ENCODE measurements at regions not wholly inside any gene's neighbourhood (a gene's known extent, or its start where the extent isn't known, plus 50 kb on each side); places are given as distances from the start of the nearest gene placed in this dataset.

GRCh38 chr18:44510390-44510789 lies 170.3 kb upstream of the SETBP1 start (continued):
- TF ChIP-seq ZBTB8A (tag by site-specific recombination; IDR thresholded peaks at IDR 0.05) (no peak), ZNF600 (tag by site-specific recombination; IDR thresholded peaks at IDR 0.05) (no peak)

DNA sequence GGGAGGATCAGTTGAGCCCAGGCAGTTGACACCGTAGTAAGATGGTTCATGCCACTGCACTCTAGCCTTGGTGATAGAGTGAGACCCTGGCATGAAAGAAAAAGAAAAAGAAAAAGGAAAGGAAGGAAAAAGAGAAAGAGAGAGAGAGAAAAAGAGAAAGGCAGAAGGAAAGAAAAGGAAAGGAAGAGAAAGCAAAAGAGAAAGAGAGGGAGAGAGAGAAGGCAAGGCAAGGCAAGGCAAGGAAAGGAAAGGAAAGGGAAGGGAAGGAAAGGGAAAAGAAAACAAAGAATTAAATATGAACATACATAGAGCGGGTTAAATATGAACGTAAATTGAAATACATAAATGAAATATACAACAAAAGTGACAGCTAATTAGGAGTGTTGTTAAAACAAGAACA lies 167.5 kb upstream of the SETBP1 start:
- Histone ChIP-seq H3K4me1 (ENCODE audit: control insufficient read depth, insufficient read depth, low read length) (no peaks in the 10 kb centered on the region), H3K36me3 (ENCODE audit: control insufficient read depth in 2 of 2, insufficient read depth in 1 of 2, low read length in 2 of 2) (no peaks in the 10 kb centered on the region), H3K27ac (ENCODE audit: extremely low read depth, low read depth, low read length) (no peak overlapping the region), H3K9me3 (ENCODE audit: control insufficient read depth, insufficient read depth, low read depth, low read length) (no peaks in the 10 kb centered on the region), H3K4me3 (ENCODE audit: low read depth, low read length) (no peak overlapping the region)
- CTCF ChIA-PET, result no interaction called here
- POLR2A ChIA-PET, result no interaction called here
- TF ChIP-seq YY1 (tag by site-specific recombination; IDR thresholded peaks at IDR 0.05) (no peak), GFI1B (tag by site-specific recombination; IDR thresholded peaks at IDR 0.05) (no peak), KLF8 (tag by site-specific recombination; IDR thresholded peaks at IDR 0.05) (no peak), ZNF580 (tag by site-specific recombination; IDR thresholded peaks at IDR 0.05) (no peak), PRDM10 (tag by site-specific recombination; IDR thresholded peaks at IDR 0.05) (no peak), PRDM1 (tag by site-specific recombination; IDR thresholded peaks at IDR 0.05) (peak; percentile 98), PBX3 (CRISPR knock-in tag; IDR thresholded peaks at IDR 0.05) (no peak), ZNF558 (tag by site-specific recombination; IDR thresholded peaks at IDR 0.05) (no peak)
- TF ChIP-seq, protein P1, sequence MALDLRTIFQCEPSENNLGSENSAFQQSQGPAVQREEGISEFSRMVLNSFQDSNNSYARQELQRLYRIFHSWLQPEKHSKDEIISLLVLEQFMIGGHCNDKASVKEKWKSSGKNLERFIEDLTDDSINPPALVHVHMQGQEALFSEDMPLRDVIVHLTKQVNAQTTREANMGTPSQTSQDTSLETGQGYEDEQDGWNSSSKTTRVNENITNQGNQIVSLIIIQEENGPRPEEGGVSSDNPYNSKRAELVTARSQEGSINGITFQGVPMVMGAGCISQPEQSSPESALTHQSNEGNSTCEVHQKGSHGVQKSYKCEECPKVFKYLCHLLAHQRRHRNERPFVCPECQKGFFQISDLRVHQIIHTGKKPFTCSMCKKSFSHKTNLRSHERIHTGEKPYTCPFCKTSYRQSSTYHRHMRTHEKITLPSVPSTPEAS (tag by site-specific recombination; IDR thresholded peaks at IDR 0.05), result no peak

GRCh38 chr18:44514106-44514505 lies 166.6 kb upstream of the SETBP1 start:
- H3K36me3 ChIP-seq (ENCODE audit: control insufficient read depth in 2 of 2, insufficient read depth in 1 of 2, low read length in 2 of 2), result no peaks in the 10 kb centered on the region
- no peak overlapping the region for H3K4me3 ChIP-seq (ENCODE audit: low read depth, low read length)
- no peaks in the 10 kb centered on the region for H3K4me1 ChIP-seq (ENCODE audit: control insufficient read depth, insufficient read depth, low read length)
- POLR2A ChIA-PET, result no interaction called here
- H3K9me3 ChIP-seq (ENCODE audit: control insufficient read depth, insufficient read depth, low read depth, low read length), result no peaks in the 10 kb centered on the region
- CTCF ChIA-PET, result no interaction called here
- H3K27ac ChIP-seq (ENCODE audit: extremely low read depth, low read depth, low read length), result no peak overlapping the region
- no peak for TF ChIP-seq ZIC2 (tag by site-specific recombination; IDR thresholded peaks at IDR 0.05)
- TF ChIP-seq ZNF175 (tag by site-specific recombination; IDR thresholded peaks at IDR 0.05), result no peak
- no peak for TF ChIP-seq ZSCAN23 (tag by site-specific recombination; IDR thresholded peaks at IDR 0.05)
- TF ChIP-seq ZNF629 (tag by site-specific recombination; IDR thresholded peaks at IDR 0.05), result no peak
- no peak for TF ChIP-seq FEZF1 (tag by site-specific recombination; IDR thresholded peaks at IDR 0.05)
- TF ChIP-seq KLF8 (tag by site-specific recombination; IDR thresholded peaks at IDR 0.05), result no peak
- TF ChIP-seq, protein P2, sequence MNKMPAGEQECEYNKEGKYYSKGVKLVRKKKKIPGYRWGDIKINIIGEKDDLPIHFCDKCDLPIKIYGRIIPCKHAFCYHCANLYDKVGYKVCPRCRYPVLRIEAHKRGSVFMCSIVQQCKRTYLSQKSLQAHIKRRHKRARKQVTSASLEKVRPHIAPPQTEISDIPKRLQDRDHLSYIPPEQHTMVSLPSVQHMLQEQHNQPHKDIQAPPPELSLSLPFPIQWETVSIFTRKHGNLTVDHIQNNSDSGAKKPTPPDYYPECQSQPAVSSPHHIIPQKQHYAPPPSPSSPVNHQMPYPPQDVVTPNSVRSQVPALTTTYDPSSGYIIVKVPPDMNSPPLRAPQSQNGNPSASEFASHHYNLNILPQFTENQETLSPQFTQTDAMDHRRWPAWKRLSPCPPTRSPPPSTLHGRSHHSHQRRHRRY (tag by site-specific recombination; IDR thresholded peaks at IDR 0.05), result no peak
- TF ChIP-seq HOXA7 (CRISPR knock-in tag; IDR thresholded peaks at IDR 0.05; ENCODE audit: borderline replicate concordance), result no peak
- TF ChIP-seq ZNF548 (tag by site-specific recombination; IDR thresholded peaks at IDR 0.05), result no peak
- no peak for TF ChIP-seq ZNF513 (tag by site-specific recombination; IDR thresholded peaks at IDR 0.05)
- TF ChIP-seq ZNF48 (tag by site-specific recombination; IDR thresholded peaks at IDR 0.05), result no peak
- TF ChIP-seq KLF7 (tag by site-specific recombination; IDR thresholded peaks at IDR 0.05; ENCODE audit: borderline replicate concordance), result no peak
- TF ChIP-seq ZNF707 (tag by site-specific recombination; IDR thresholded peaks at IDR 0.05), result no peak
- no peak for TF ChIP-seq ZNF626 (tag by site-specific recombination; IDR thresholded peaks at IDR 0.05)
- TF ChIP-seq ZNF701 (tag by site-specific recombination; IDR thresholded peaks at IDR 0.05), result no peak

Measured in HEK293 (cell line).